Activated B cell treated with CpG ODN at 0.5 μM for 24 hours (primary cell): ENCODE measurements at regions not wholly inside any gene's neighbourhood (a gene's known extent, or its start where the extent isn't known, plus 50 kb on each side); places are given as distances from the start of the nearest gene placed in this dataset.
A peak's percentile ranks its signal among the peaks of the same experiment; 100 is the strongest.

Experiments used
- ATAC-seq: fragments of 200-7000 bp; cut with Tn5 transposase; one replicate; pipeline ENCODE4 v1.10.0; 2021; ENCODE audit warnings: low read depth, mild to moderate bottlenecking, moderate library complexity
- CTCF ChIA-PET: fragments of 350-600 bp; sonication (Branson Sonifier 250); formaldehyde crosslinking; loops from one replicate; lab custom pipeline; 2021; ENCODE audit warnings: antibody characterized with exemption; lab: Charles Lee
- POLR2A ChIA-PET: fragments of 350-600 bp; sonication (Branson Sonifier 250); formaldehyde crosslinking; loops from one replicate; lab custom pipeline; 2021; ENCODE audit warnings: antibody characterized with exemption; lab: Charles Lee
- DNase-seq: peaks from one replicate; pipeline ENCODE4 v3.0.0; 2022
- H3K27ac Mint-ChIP-seq: one replicate; pipeline ENCODE4 v1.8.0; 2020; ENCODE audit warnings: mixed read lengths
- H3K27me3 Mint-ChIP-seq: one replicate; pipeline ENCODE4 v1.8.0; 2021; ENCODE audit warnings: mixed read lengths
- H3K36me3 Mint-ChIP-seq: one replicate; pipeline ENCODE4 v1.8.0; 2021; ENCODE audit warnings: low read depth, mixed read lengths
- H3K4me1 Mint-ChIP-seq: one replicate; pipeline ENCODE4 v1.8.0; 2021; ENCODE audit warnings: mixed read lengths
- H3K4me3 Mint-ChIP-seq: one replicate; pipeline ENCODE4 v1.8.0; 2020; ENCODE audit warnings: mild to moderate bottlenecking, mixed read lengths
- H3K9me3 Mint-ChIP-seq: one replicate; pipeline ENCODE4 v1.8.0; 2020; ENCODE audit warnings: mixed read lengths
- CTCF ChIP-seq: fragments of 200-600 bp; IDR thresholded peaks from one replicate; pipeline ENCODE4 v1.8.0; 2022; ENCODE audit warnings: antibody characterized with exemption, mild to moderate bottlenecking
- intact Hi-C: fragments of 100-400 bp; cut with micrococcal nuclease; formaldehyde crosslinking; loops from one replicate; pipeline ENCODE4 v1.15.1; 2024

- ATAC-seq (no peak), DNase-seq (no peak)
- H3K4me1 Mint-ChIP-seq: peaks cover 40% of the 10 kb centered on the region
- no peaks in the 10 kb centered on the region for H3K27me3 Mint-ChIP-seq
- no peak overlapping the region for H3K27ac Mint-ChIP-seq
- ChIA-PET CTCF (interaction anchor here (1.1 kb wide), 1 partner anchor 13 kb away, joined by 3 read pairs; no protein-coding TSS in a partner anchor), POLR2A (interaction anchor here (0.8 to 2.4 kb wide), 3 partner anchors 12 to 290 kb away, joined by 3 to 8 read pairs (median 4); partner anchors contain the start of gene PTGER4)
- no peaks in the 10 kb centered on the region for H3K9me3 Mint-ChIP-seq
- no peaks in the 10 kb centered on the region for H3K36me3 Mint-ChIP-seq
- intact Hi-C loops: loop anchor here (5.0 kb wide), 2 partner anchors 162 to 357 kb away; no protein-coding TSS in a partner anchor
- H3K4me3 Mint-ChIP-seq: no peak overlapping the region
- no peak for TF ChIP-seq CTCF
Measured at GRCh38 chr5:40389591-40389990, 290.1 kb upstream of the PTGER4 start.

GRCh38 chr5:40386289-40386688 is 293.4 kb upstream of the PTGER4 start:
- Mint-ChIP-seq H3K27me3 (no peaks in the 10 kb centered on the region), H3K9me3 (no peaks in the 10 kb centered on the region), H3K4me1 (peaks cover 50% of the 10 kb centered on the region), H3K36me3 (no peaks in the 10 kb centered on the region), H3K4me3 (peak overlapping the region; percentile 25), H3K27ac (peak overlapping the region; percentile 66)
- TF ChIP-seq CTCF: no peak
- ChIA-PET CTCF (interaction anchor here (0.9 to 2.1 kb wide), 2 partner anchors 10 to 108 kb away, joined by 3 to 5 read pairs; no protein-coding TSS in a partner anchor), POLR2A (interaction anchor here (0.5 to 1.5 kb wide), 10 partner anchors 15 to 340 kb away, joined by 3 to 9 read pairs (median 4); partner anchors contain the start of gene PTGER4)
- intact Hi-C loops: loop anchor here (1.0 to 5.0 kb wide), 7 partner anchors 10 to 354 kb away; partner anchors contain the start of gene PTGER4
- DNase-seq (no peak), ATAC-seq (peak; percentile 78)

- DNase-seq (no peak), ATAC-seq (no peak)
- H3K36me3 Mint-ChIP-seq: no peaks in the 10 kb centered on the region
- peak overlapping the region; percentile 66 for H3K27ac Mint-ChIP-seq
- no peaks in the 10 kb centered on the region for H3K27me3 Mint-ChIP-seq
- peaks cover 50% of the 10 kb centered on the region for H3K4me1 Mint-ChIP-seq
- intact Hi-C loops: loop anchor here (2.0 to 5.0 kb wide), 3 partner anchors 43 to 353 kb away; no protein-coding TSS in a partner anchor
- no peak overlapping the region for H3K4me3 Mint-ChIP-seq
- H3K9me3 Mint-ChIP-seq: no peaks in the 10 kb centered on the region
- no peak for TF ChIP-seq CTCF
- ChIA-PET CTCF (interaction anchor here (2.1 kb wide), 1 partner anchor 9 kb away, joined by 5 read pairs; no protein-coding TSS in a partner anchor), POLR2A (interaction anchor here (0.9 to 1.5 kb wide), 10 partner anchors 9 to 295 kb away, joined by 3 to 9 read pairs (median 4); partner anchors contain the start of gene PTGER4)
Measured at GRCh38 chr5:40385544-40385943, 294.2 kb upstream of the PTGER4 start.

- POLR2A ChIA-PET: interaction anchor here (0.9 to 1.5 kb wide), 7 partner anchors 8 to 105 kb away, joined by 3 to 7 read pairs (median 4); no protein-coding TSS in a partner anchor
- CTCF ChIA-PET: interaction anchor here (0.7 to 2.1 kb wide), 2 partner anchors 8 to 218 kb away, joined by 3 to 5 read pairs; no protein-coding TSS in a partner anchor
- peak overlapping the region; percentile 22 for H3K4me3 Mint-ChIP-seq
- H3K27ac Mint-ChIP-seq: peak overlapping the region; percentile 48
- H3K36me3 Mint-ChIP-seq: no peaks in the 10 kb centered on the region
- intact Hi-C loops: loop anchor here (1.0 to 5.0 kb wide), 4 partner anchors 44 to 353 kb away; no protein-coding TSS in a partner anchor
- H3K4me1 Mint-ChIP-seq: peaks cover 50% of the 10 kb centered on the region
- no peak for ATAC-seq
- H3K9me3 Mint-ChIP-seq: no peaks in the 10 kb centered on the region
- H3K27me3 Mint-ChIP-seq: no peaks in the 10 kb centered on the region
- DNase-seq: no peak
- TF ChIP-seq CTCF: no peak
Measured at GRCh38 chr5:40384782-40385390, 294.8 kb upstream of the PTGER4 start.
